GM23338 (cell line): ENCODE measurements at regions not wholly inside any gene's neighbourhood (a gene's known extent, or its start where the extent isn't known, plus 50 kb on each side); places are given as distances from the start of the nearest gene placed in this dataset.

ENCODE experiments used
- EZH2phosphoT487 ChIP-seq: fragments of 200-600 bp; sonication (generic); IDR thresholded peaks from one replicate; pipeline ENCODE4 v1.8.1; 2018; ENCODE audit warnings: antibody characterized with exemption; ENCODE audit not compliant: unreplicated experiment
- TF ChIP-seq, protein P1 (sequence below), 2 experiments: fragments of 200-600 bp in 1 of 2; sonication (generic) in 1 of 2; conservative IDR thresholded peaks; 2 replicates each; pipeline versions ENCODE4 v1.5.1 to v1.6.1; 2016 to 2017; ENCODE audit warnings: antibody characterized with exemption in 2 of 2, low read depth in 2 of 2, mild to moderate bottlenecking in 2 of 2, moderate library complexity in 1 of 2

DNA sequence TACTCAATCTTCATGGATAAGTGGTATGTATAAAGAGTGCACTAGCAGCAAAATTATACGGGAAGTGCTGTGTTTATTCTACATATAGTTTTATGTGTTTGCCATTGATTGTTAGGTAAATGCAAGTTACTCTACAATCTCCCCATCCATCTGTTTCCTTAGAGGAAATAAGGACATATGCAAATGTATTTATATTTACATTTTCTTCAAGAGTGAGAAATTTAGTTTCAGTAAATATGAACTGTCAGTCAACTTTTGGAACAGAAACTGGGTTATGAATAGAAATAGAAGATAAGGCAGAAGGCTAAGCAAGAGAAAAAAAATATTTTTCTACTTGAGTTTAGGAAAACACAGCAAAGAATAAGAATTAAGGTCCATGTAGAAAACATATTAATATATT, 176.1 kb upstream of the KLHL1 start:
- TF ChIP-seq, protein P1, sequence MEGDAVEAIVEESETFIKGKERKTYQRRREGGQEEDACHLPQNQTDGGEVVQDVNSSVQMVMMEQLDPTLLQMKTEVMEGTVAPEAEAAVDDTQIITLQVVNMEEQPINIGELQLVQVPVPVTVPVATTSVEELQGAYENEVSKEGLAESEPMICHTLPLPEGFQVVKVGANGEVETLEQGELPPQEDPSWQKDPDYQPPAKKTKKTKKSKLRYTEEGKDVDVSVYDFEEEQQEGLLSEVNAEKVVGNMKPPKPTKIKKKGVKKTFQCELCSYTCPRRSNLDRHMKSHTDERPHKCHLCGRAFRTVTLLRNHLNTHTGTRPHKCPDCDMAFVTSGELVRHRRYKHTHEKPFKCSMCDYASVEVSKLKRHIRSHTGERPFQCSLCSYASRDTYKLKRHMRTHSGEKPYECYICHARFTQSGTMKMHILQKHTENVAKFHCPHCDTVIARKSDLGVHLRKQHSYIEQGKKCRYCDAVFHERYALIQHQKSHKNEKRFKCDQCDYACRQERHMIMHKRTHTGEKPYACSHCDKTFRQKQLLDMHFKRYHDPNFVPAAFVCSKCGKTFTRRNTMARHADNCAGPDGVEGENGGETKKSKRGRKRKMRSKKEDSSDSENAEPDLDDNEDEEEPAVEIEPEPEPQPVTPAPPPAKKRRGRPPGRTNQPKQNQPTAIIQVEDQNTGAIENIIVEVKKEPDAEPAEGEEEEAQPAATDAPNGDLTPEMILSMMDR (conservative IDR thresholded peaks at IDR 0.05; ENCODE audit: low read depth in 2 of 2) = no peak
- no peak for TF ChIP-seq EZH2phosphoT487
